Keratinocyte (primary cell): ENCODE measurements at regions not wholly inside any gene's neighbourhood (a gene's known extent, or its start where the extent isn't known, plus 50 kb on each side); places are given as distances from the start of the nearest gene placed in this dataset.

ENCODE experiments used
- DNase-seq: peaks from one replicate; pipeline ENCODE4 v3.0.0-alpha.2; 2011; ENCODE audit warnings: low read depth, missing footprints, low spot score
- FAIRE-seq: peaks from 2 replicates; lab custom pipeline; 2011; peaks lifted over from hg19 to GRCh38; lab: Jason Lieb, UNC
- H2AFZ ChIP-seq: 2 replicates; pipeline ENCODE4 v1.6.0; 2012; ENCODE audit warnings: low read length, control low read depth, inconsistent platforms; ENCODE audit not compliant: control insufficient read depth
- H3K27ac ChIP-seq: 2 replicates; pipeline ENCODE4 v1.5.1; 2011; ENCODE audit warnings: low read length; ENCODE audit not compliant: control insufficient read depth, insufficient read depth
- H3K27me3 ChIP-seq: 3 replicates; pipeline ENCODE4 v1.6.0; 2011; ENCODE audit warnings: low read length; ENCODE audit not compliant: control insufficient read depth, insufficient read depth; ENCODE audit errors: extremely low read depth
- H3K36me3 ChIP-seq, 2 experiments: 2 replicates in 1 of 2; 3 replicates in 1 of 2; pipeline ENCODE4 v1.5.1; 2011; ENCODE audit warnings: low read length in 2 of 2, mild to moderate bottlenecking in 1 of 2; ENCODE audit not compliant: control insufficient read depth in 2 of 2, insufficient read depth in 2 of 2; ENCODE audit errors: extremely low read depth in 1 of 2
- H3K4me1 ChIP-seq: 3 replicates; pipeline ENCODE4 v1.5.1; 2011; ENCODE audit warnings: low read length; ENCODE audit not compliant: control insufficient read depth, insufficient read depth; ENCODE audit errors: extremely low read depth
- H3K4me2 ChIP-seq: 3 replicates; pipeline ENCODE4 v1.6.0; 2011; ENCODE audit warnings: low read depth, low read length; ENCODE audit not compliant: control insufficient read depth, insufficient read depth; ENCODE audit errors: extremely low read depth
- H3K4me3 ChIP-seq, 3 experiments: fragments of 200-600 bp in 1 of 3; sonication (generic) in 1 of 3; 2 replicates in 2 of 3; 3 replicates in 1 of 3; pipeline ENCODE4 v1.5.1; 2011 to 2016; ENCODE audit warnings: low read length in 3 of 3, mild to moderate bottlenecking in 3 of 3, control low read depth in 2 of 3, inconsistent platforms in 1 of 3, low read depth in 1 of 3, mixed read lengths in 1 of 3, mixed run types in 1 of 3, moderate library complexity in 1 of 3; ENCODE audit not compliant: control insufficient read depth in 2 of 3, insufficient read depth in 2 of 3; ENCODE audit errors: extremely low read depth in 1 of 3
- H3K79me2 ChIP-seq: 2 replicates; pipeline ENCODE4 v1.6.0; 2012; ENCODE audit warnings: low read length; ENCODE audit not compliant: control insufficient read depth, insufficient read depth
- H3K9ac ChIP-seq: 3 replicates; pipeline ENCODE4 v1.6.0; 2011; ENCODE audit warnings: low read length; ENCODE audit not compliant: control insufficient read depth, insufficient read depth; ENCODE audit errors: extremely low read depth
- H3K9me1 ChIP-seq: 3 replicates; pipeline ENCODE4 v1.6.0; 2011; ENCODE audit warnings: low read length; ENCODE audit not compliant: control insufficient read depth, insufficient read depth; ENCODE audit errors: extremely low read depth
- H3K9me3 ChIP-seq: 2 replicates; pipeline ENCODE4 v1.5.1; 2012; ENCODE audit warnings: low read depth, low read length; ENCODE audit not compliant: control insufficient read depth
- H4K20me1 ChIP-seq: 3 replicates; pipeline ENCODE4 v1.6.0; 2011; ENCODE audit warnings: low read length; ENCODE audit not compliant: control insufficient read depth, insufficient read depth; ENCODE audit errors: extremely low read depth
- CTCF ChIP-seq, 3 experiments: IDR thresholded peaks in 1 of 3; conservative IDR thresholded peaks in 1 of 3; optimal IDR thresholded peaks in 1 of 3; 2 replicates in 2 of 3; 3 replicates in 1 of 3; pipeline versions ENCODE3 to v1.5.1; 2011; ENCODE audit warnings: low read length in 3 of 3, mild to moderate bottlenecking in 3 of 3, moderate library complexity in 2 of 3, control low read depth in 1 of 3, inconsistent platforms in 1 of 3; ENCODE audit not compliant: insufficient read depth in 2 of 3; ENCODE audit errors: extremely low read depth in 1 of 3
- EZH2 ChIP-seq: IDR thresholded peaks from one replicate; pipeline ENCODE4 v1.6.1; 2012; ENCODE audit warnings: inconsistent platforms, mild to moderate bottlenecking, low read length, moderate library complexity
- dilution Hi-C: fragments of 300-500 bp; cut with MboI; formaldehyde crosslinking; loops from one replicate; pipeline ENCODE4 v1.7.0; 2020; ENCODE audit warnings: low sequenced_read_pairs; ENCODE audit not compliant: extremely low pct_ligation_motif_present

- H2AFZ ChIP-seq, result no peak overlapping the region
- H3K27ac ChIP-seq, result no peak overlapping the region
- H3K79me2 ChIP-seq, result no peaks in the 10 kb centered on the region
- H3K9ac ChIP-seq, result no peak overlapping the region
- no peaks in the 10 kb centered on the region for H4K20me1 ChIP-seq
- no peaks in the 10 kb centered on the region for H3K9me1 ChIP-seq
- no peak for FAIRE-seq
- H3K4me1 ChIP-seq, result no peaks in the 10 kb centered on the region
- no peak overlapping the region for H3K4me2 ChIP-seq
- no peak for DNase-seq
- H3K27me3 ChIP-seq, result no peaks in the 10 kb centered on the region
- TF ChIP-seq CTCF (optimal IDR thresholded peaks at IDR 0.05 in 1 of 3, IDR thresholded peaks at IDR 0.05 in 1 of 3, conservative IDR thresholded peaks at IDR 0.05 in 1 of 3; ENCODE audit: extremely low read depth in 1 of 3, insufficient read depth in 2 of 3, low read length in 3 of 3) (no peak), EZH2 (no peak)
- H3K9me3 ChIP-seq, result no peaks in the 10 kb centered on the region
- H3K4me3 ChIP-seq, result no peak overlapping the region
- dilution Hi-C loops, result no loop called here
- no peaks in the 10 kb centered on the region for H3K36me3 ChIP-seq
Measured at GRCh38 chr14:42555365-42555764, 948.7 kb downstream of the LRFN5 start.

- dilution Hi-C loops, result no loop called here
- TF ChIP-seq CTCF (optimal IDR thresholded peaks at IDR 0.05 in 1 of 3, IDR thresholded peaks at IDR 0.05 in 1 of 3, conservative IDR thresholded peaks at IDR 0.05 in 1 of 3; ENCODE audit: extremely low read depth in 1 of 3, insufficient read depth in 2 of 3, low read length in 3 of 3) (no peak), EZH2 (no peak)
- H3K4me3 ChIP-seq, result no peak overlapping the region
- H3K27ac ChIP-seq, result no peak overlapping the region
- H2AFZ ChIP-seq, result no peak overlapping the region
- DNase-seq (no peak), FAIRE-seq (no peak)
- H3K36me3 ChIP-seq, result no peaks in the 10 kb centered on the region
- H3K9ac ChIP-seq, result no peak overlapping the region
- no peaks in the 10 kb centered on the region for H3K27me3 ChIP-seq
- no peaks in the 10 kb centered on the region for H3K9me1 ChIP-seq
- no peaks in the 10 kb centered on the region for H3K4me1 ChIP-seq
- H3K79me2 ChIP-seq, result no peaks in the 10 kb centered on the region
- H3K4me2 ChIP-seq, result no peak overlapping the region
- H4K20me1 ChIP-seq, result no peaks in the 10 kb centered on the region
- no peaks in the 10 kb centered on the region for H3K9me3 ChIP-seq
Measured at GRCh38 chr14:42554091-42554490, 947.4 kb downstream of the LRFN5 start.
